NCI-H1436 treated with DMSO at 0.1 percent for 48 hours (cell line): ENCODE measurements at regions not wholly inside any gene's neighbourhood (a gene's known extent, or its start where the extent isn't known, plus 50 kb on each side); places are given as distances from the start of the nearest gene placed in this dataset.
"Not testable (repeated sequence)": the region's sequence is repeated elsewhere in the genome, so short reads cannot be mapped to it uniquely, and the experiment has no call there.

Source experiments
- DNase-seq: peaks from one replicate; lab custom pipeline; 2025; lab: John Stamatoyannopoulos, UW

DNA sequence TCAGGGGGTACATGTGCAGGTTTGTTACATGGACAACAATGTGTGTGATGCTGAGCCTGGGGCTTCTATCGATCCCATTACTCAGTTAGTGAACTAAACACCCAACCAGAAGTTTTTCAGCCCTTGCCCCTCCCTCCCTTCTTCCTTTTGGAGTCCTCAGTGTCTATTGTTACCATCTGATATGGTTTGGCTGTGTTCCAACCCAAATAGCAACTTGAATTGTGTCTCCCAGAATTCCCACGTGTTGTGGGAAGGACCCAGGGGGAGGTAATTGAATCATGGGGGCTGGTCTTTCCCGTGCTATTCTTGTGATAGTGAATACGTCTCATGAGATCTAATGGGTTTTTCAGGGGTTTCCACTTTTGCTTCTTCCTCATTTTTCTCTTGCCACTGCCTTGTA, 186.3 kb downstream of the AEBP2 start:
- not testable (repeated sequence) for DNase-seq

DNA sequence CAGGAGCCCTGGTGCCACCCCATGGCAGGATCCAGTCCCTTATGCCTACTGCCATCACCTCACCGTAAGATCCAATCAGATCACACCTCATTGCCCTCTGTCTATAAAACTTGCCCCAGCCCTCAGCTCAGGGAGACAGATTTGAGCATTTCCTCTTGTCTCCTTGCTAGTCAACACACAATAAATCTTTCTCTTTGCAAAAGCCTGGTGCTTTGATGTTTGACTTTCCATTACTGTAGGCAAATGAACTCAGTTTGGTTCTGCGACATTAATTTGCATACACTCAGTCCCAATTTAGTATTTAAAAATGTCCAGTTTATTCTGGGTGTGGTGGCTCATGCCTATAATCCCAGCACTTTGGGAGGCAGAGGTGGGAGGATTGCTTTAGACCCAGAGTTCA, 188.4 kb downstream of the AEBP2 start:
- no peak for DNase-seq

DNA sequence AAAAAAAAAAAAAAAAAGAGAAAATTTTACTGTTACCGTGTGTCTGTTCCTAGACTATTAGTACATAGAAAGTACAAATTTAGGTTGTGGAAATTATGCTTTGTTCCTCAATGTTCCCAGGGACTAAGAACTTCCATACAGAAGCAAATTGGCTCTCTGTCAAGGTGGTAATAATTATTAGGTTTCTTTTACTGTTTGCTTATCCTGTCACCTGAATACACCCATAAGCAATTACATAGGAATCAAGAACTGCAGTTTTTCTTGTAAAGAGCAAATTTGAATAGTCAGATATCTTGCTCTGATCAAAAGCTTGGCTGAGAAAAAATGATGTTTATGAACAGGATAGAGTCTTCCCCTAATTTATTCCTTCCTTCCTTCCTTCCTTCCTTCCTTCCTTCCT, 191.2 kb downstream of the AEBP2 start:
- DNase-seq, result no peak

DNA sequence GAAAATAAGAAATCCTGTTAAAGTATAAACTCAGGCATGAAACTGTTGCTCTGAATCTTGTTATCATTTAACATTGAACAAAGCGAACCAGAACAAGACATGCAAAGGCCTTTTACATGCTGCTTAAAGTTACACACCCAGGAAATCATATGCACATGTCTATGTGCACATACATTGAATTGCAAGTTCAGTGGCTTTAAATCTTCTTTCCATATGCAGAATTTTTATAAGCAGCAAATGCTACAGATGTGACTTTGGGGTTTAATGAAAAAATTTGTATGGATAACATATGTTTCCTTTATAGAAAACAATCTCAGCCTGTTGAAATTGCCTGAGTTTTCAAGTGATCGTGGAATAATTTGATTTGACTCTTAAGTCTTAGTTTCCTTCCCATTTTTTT, 193.9 kb downstream of the AEBP2 start:
- DNase-seq, result no peak

DNA sequence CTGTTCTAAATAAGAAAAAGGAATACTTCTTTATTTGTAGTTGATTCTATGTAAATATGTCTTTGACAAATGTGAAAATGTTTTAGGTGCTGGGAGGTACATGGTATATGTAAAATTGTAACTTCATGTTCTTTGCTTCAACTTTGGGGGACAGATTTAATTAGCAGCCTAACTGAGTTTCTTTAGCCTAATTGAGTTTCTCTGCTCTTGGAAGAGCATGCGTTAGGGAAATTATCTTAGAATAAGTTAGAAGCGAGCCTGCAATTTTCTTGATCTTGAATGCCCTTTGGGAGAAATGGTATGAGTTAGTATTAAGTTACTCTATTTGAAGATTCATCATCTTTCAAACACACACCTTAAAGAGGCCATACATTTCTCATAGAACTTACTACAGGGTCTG, 194.3 kb downstream of the AEBP2 start:
- no peak for DNase-seq

DNA sequence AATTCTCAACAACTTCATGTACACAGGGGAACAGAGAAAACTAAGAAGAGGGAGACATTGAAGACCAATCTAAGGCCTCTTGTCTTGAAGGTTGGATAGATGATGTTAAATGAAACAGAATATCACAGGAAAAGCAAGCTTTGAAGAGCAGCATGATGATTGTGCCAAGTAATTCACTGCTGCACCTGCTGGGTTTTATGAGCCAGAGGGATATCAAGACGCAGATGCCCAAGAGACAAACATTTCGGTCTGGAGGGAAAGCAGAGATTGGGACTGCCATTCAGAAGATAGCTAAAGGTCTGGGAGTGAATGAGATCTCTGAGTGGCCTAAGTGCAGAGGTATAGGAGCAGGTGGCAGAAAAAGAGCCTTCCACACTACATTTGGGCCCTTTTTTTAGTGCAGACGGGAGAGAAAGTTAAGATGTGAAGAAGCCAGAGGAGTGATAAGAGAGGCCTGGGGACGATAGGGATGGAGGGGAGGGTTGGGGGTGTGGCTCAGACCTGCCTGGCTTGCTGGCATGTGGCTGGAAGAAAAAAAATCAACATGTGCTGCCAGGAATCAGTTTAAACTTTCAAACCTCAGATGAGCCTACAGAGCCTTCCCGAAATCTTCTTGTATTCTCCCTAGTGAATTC, 200.6 kb downstream of the AEBP2 start:
- DNase-seq, result no peak

DNA sequence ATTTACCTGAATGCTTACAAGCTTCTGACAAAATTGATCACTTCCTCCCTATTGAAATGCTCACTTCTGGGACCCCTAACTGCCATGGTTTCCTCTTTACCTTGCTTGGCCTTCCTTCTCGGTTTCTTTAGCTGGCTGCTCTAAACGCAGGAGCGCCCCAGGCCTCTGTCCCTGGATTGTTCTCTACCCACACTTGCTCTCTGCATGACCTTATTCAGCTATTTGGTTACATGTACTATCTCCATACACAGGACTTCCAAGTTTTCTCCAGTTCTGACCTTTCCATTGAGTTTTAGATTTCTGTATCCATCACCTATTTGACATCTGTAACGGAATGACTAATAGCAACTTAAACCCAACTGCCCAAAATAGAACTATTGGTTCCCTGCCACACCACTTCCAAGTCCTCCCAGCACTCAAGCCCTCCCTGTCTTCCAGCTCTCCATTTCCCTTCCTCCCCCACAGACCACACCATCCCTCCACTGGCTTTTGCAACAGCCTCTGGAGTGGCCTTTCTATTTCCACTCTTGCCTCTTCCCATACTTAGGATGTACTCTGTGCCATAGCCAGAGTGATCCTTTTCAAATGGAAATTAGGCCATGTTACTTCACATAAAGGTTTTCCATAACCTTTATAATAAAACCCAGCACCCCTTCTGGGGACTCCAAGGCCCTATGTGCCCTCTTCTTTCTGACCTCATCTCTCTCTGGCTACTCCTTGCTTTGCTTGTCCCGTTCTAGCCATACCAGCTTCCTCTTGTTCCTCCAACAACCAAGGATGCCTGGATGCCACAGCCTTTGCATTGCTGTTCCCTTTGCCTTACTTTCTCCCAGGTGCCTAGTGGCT, 202.2 kb downstream of the AEBP2 start:
- no peak for DNase-seq

DNA sequence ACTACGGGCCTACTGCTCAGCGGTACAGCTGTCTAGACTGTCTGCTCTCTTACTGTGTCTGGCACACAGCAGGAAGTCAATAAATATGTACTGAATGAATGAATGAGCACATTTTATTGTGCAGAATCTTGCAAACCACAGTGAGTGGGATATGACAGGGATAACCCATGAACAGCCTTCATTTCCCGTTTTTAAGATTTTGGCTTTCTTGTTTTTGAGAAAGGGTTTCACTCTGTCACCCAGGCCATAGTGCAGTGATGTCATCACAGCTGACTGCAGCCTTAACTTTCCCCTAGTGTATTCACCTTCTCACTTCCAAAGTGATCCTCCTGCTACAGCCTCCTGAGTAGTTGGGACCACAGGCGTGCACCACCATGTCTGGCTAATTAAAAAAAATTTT, 203.1 kb downstream of the AEBP2 start:
- no peak for DNase-seq

DNA sequence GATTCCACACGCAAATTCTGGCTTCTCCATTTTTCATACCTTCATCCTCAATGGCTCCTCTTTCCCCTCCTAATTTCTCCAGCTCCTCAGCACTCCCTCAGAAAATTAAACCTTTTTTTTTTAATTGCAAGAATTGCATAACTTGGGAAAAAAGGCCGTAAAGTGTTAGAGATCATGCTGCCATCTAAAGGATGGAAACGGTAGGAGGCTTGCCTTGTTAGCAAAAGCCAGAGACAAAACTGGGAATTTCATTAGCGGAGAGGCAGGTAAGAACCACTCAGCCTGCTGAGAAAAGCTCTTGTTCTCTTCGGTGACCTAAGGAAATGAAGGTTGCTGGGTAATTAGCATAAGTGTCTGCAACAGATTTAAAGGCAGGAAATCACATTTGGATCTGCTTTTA, 204.3 kb downstream of the AEBP2 start:
- DNase-seq, result no peak

DNA sequence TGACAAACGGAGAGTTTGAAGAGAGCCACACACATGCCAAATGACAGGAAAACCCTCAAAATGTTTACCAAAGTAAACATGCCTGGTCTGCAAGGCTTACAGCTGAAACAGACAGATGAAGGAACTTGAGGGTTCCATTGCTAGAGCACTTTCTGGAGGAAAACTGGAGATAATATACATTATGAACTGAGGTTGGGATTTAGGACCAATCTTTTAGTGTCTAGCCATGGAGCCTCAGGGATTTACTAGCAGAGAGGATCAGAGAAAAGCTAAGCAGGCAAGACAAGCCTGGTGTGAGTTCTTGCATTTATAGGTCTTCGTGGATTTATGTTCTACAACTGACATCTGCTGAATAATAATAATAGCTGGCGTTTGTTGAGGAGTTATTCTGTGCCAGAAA, 205.3 kb downstream of the AEBP2 start:
- DNase-seq, result no peak

DNA sequence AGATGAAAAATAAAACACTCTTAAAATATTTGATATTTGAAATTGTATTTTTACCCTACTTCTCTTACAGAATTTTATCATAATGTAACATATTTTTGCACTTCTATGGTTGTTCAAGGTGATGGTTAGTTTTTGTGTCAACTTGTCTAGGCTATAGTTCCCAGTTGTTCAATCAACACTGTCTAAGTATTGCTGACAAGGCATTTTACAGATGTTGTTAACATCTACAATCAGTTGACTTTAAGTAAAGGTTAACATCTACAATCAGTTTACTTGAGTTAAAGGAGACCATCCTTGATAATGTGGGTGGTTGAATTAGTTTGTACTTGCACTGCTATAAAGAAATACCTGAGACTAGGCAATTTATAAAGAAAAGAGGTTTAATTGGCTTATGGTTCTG, 206.5 kb downstream of the AEBP2 start:
- DNase-seq, result no peak

DNA sequence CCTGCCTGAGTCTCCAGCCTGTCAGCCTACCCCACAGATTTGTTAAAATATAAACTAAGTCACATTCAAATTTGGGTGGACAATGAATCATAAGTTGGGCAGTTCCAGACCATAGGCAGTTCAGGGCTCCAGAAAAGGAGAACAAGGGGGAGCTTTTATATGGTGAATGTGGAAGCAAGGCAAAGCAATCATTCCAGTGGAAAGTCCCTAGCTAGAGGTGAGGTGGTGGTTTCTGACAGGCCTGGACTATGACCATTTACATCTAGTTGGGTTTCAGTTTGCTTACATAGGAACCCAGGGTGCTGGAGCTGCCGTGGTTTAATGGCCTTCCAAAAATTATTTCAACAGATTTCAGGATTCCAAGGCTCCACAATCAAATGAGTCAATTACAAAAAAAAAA, 207.3 kb downstream of the AEBP2 start:
- no peak for DNase-seq

DNA sequence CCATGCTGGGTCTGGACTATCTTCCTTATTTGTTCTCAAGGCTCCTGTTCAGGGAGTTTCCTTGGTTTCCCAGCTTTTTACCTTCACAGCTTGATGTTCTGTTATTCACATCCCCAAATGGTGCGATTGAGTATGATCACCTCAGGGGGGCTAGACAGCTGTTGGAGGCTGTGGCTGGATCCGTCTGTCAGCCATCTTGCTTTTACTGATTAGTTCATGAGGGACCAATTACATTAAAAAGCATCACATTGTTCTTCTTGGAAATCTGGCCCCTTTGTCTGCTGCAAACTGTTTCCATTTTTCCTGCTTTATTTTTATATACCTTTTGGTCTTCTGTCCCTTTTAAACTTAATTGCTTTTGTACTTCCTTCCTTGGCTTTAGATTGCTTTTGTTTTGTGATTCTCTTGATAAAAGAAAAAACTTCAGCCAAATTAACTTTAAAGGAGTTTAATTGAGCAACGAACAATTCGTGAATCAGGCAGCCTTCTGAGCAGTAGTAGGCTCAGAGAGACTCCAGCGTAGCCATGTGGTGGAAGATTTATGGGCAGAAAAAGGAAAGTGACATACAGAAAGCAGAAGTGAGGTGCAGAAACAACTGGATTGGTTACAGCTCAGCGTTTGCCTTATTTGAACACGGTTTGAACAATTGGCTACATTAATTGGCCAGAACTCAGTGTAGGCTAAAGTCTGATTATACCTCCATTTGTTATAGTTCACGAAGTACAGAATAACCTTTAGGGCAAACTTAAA, 208.7 kb downstream of the AEBP2 start:
- no peak for DNase-seq

DNA sequence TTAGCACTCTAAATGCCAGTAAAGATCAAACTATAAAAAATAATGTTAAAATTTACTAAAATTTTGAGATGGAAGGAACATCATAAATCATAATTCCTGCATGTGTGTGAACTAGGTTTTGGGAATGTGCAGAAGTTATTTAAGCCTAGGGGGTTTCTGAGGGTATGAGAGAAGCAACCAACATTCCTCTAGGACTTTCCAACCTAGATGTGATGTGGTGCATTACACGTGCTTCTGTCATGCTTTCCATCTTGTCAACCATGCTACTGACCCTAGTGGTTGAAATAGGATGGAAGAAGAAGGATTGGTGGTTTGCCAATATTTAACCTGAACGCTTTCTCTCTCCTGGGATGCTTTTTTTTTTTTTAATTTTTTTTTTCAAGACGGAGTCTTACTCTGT, 209.3 kb downstream of the AEBP2 start:
- DNase-seq, result no peak

DNA sequence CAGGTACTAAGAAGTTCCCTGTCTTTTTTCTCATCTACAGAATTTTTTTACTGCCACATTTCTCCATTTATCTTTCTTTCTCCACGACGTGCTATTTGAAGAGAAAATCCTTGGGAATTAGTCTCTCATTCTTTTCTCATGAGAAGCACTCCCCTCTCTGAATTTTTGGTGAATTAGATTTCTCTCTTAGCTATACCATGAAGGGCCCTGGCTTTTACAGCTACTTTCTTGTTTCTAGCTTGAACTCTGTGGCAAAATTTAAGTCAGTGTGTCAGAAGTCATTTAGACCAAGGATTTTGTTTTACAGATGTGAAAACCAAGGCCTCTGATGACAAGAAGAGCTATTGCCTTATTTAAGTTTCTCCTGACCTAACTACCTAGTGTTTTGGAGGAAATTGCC, 213.1 kb downstream of the AEBP2 start:
- DNase-seq, result no peak

DNA sequence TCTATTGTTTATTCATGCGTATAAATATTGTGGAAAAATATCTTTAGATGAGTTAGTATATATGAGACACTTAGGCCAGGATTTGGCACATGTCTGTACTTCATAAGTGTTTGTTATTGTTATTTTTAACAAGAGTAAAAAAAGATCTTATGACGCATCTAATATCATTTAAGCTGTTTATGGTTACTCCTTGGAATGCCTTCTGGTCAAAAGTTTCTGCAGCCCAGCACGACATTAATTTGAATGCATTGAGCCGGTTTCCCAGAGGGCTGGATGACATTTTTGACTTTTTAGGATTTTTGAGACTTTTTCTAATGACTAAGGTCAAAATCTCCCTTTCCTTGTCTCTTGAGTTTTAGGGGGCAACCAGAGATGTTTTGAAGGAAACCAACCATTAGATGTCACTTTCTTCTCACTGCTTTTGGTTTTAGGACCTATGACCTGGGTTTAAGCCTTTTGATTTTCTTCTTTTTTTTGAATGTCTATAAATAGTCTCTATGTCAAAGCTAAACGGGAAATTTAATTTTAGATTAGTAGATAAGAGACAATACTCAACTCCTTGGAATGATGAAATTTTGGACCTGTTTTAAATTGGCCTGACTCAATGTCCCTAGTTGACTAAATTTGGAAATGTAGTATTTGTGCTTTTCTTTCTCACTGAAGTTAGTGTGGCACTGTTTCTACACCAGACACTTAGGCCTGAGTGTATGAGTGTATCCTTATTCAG, 215.5 kb downstream of the AEBP2 start:
- DNase-seq, result no peak

DNA sequence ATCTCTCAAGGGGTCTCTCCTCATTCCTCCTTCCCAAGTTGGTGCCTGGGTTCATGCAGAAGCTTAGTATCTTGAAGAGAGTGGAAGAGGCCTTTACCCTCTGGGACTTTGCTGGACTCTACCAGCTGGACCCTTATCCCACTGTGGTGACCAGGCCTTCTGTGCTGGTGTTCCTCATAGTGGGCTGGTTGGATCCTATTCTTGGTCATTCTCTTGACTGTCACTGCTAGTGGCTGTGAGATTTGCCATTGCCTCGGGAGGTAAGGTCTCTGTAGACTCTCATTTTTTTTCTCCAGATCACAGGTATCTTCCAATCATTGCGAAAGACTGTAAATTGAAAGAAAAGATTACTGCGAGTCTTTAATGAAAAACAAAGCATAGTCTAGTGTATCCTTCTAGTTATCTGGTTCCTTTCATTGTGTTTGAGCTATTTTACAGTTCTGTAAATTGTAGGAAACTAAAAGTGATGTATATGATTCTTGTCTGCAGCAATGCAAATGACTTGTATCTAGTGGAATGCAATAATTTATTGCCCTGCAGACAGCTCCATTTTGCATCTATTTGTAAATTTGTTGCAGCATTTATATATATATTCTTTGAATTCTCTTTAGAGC, 217.9 kb downstream of the AEBP2 start:
- DNase-seq, result no peak

DNA sequence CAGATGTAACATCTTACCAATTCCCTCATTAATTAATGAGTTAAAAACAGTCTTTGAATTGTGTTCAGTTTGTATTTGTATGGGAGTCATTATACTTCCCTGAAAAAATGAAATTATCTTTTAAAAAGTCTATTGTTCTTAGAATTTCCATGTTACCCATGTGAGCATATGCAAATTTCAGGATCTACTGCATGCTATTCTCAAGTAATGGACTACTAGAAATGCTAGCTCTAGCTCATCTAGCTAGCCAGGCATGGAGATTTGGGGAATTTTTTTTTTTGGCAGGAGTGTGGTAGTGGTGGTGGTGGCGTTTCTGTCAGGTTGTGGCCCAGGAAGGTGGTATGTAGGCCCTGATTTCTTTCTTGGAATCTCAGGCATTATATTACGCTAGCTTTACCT, 218.4 kb downstream of the AEBP2 start:
- no peak for DNase-seq

DNA sequence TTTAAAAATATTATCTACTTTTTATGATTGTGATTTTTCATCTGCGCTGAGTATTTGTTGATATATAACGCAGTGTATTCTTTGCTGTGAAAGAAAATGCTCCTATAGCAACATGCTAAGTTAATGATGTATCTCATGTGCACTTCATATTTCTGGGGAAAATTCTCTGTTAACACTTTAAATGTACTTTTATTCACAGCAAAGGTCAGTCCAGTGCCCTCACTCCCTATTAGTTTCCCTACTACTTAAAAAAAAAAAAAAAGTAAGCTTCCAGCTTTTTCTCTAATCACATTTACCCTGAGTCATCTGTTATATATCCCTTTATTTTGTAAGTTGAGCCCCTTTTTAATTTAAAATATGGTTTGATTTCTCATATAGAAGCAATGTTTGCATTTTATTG, 219.8 kb downstream of the AEBP2 start:
- no peak for DNase-seq

DNA sequence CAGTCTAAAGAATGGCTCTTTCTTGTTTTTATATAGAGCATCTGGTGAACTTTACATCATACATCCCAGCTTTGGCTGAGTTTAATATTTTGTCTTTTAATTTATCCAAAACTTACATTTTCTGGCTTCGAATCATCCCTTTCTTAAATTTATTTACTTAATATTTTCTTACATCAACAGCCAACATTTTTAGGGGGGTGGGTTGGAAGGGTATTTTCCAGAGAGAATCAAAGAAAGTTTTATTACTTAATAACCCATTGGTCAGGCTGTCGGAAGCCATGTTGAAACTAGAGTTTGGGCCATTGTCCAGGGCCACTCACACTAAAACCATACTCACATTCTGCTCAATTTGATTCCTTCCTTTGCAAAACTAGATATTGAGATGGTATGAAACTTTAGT, 220.2 kb downstream of the AEBP2 start:
- DNase-seq, result no peak

DNA sequence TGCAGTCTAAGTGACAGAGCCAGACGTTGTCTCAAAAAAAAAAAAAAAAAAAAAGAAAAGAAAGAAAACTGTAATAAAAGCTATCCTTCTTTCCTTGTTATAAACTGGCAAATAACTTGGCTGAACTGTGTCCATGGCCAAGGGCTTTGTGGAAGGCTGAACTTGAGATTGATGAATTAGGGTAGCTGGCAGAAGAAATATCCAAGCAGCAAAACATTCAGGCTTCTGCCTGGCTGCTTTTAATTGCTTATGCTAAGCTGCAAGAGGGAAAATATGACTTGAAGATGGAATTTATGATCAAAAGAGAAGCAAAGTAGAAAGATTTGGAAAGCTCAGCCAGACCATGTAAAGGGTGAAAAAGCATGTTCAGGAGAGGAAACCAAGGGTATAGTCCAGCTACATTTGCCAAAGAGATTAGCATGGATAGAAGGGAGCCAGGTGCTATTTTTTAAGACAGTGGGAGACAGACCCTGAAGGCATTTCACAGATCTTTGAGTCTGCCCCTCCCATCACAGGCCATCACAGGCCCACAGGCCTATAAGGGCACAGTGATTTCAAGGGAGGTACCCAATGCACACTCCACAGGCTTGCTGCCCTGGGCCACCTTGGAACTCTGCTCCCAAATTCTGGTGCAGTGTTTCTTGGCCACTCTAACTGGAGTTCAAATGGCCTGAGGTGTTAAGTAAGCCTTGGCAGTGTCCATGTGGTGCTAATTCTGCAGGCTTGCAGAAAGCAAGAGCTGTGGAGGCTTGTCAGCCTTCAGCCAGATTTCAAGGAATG, 226.0 kb downstream of the AEBP2 start:
- DNase-seq, result no peak
